ENCODE measurements at regions not wholly inside any gene's neighbourhood (a gene's known extent, or its start where the extent isn't known, plus 50 kb on each side); places are given as distances from the start of the nearest gene placed in this dataset.

DNA sequence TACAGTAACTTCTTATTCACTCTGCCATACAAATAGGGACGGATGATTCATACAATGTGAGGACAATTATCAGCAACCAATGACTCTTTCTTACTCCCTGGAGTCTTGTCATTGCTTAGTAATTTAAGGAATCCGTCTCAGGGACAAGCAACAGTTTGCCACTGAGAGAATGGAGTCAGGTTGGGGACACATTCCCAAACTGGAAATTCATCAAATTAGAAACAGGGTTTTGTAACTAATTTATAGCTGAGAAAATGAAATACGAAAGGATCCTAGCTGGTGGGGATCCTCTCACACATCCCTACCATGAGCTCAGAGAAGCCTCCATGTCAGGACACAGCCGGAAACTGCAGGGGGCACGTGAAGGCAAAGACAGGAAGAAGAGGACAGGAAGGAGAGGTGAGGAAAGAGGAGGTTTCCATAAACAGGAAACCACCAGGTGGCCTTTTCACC, 50.4 kb upstream of the KDR start:
- Mint-ChIP-seq H3K4me3 (ENCODE audit: unreplicated experiment) (no peak overlapping the region), H3K4me1 (ENCODE audit: unreplicated experiment) (peaks cover 19% of the 10 kb centered on the region), H3K27ac (ENCODE audit: unreplicated experiment) (no peak overlapping the region), H3K9me3 (ENCODE audit: unreplicated experiment) (no peaks in the 10 kb centered on the region), H3K27me3 (ENCODE audit: unreplicated experiment) (no peaks in the 10 kb centered on the region), H3K36me3 (ENCODE audit: unreplicated experiment) (no peaks in the 10 kb centered on the region)
- DNase-seq (ENCODE audit: extremely low spot score, unreplicated experiment): no peak
- TF ChIP-seq, protein P1, sequence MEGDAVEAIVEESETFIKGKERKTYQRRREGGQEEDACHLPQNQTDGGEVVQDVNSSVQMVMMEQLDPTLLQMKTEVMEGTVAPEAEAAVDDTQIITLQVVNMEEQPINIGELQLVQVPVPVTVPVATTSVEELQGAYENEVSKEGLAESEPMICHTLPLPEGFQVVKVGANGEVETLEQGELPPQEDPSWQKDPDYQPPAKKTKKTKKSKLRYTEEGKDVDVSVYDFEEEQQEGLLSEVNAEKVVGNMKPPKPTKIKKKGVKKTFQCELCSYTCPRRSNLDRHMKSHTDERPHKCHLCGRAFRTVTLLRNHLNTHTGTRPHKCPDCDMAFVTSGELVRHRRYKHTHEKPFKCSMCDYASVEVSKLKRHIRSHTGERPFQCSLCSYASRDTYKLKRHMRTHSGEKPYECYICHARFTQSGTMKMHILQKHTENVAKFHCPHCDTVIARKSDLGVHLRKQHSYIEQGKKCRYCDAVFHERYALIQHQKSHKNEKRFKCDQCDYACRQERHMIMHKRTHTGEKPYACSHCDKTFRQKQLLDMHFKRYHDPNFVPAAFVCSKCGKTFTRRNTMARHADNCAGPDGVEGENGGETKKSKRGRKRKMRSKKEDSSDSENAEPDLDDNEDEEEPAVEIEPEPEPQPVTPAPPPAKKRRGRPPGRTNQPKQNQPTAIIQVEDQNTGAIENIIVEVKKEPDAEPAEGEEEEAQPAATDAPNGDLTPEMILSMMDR (IDR thresholded peaks at IDR 0.05): no peak

DNA sequence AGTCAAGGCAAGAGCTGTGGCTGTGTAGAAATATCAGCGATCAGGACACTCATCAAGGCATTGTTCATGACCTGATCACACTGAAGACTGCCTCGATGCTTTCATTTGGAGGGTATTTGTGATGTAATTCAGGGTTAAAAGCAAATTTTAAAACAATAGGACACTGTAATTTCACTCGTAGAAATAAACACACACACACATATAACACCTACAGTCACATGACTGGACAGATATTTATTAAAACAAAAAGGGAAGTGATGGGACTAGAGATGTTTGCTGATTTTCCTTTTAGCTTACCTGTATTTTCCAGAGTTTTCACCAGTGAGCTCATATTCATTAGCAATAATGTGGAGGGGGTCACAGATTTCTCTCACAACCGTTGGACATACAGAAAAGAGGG, 51.1 kb upstream of the KDR start:
- H3K9me3 Mint-ChIP-seq (ENCODE audit: unreplicated experiment): no peaks in the 10 kb centered on the region
- DNase-seq (ENCODE audit: extremely low spot score, unreplicated experiment): no peak
- peaks cover 24% of the 10 kb centered on the region for H3K4me1 Mint-ChIP-seq (ENCODE audit: unreplicated experiment)
- TF ChIP-seq, protein P1 (IDR thresholded peaks at IDR 0.05): no peak
- H3K4me3 Mint-ChIP-seq (ENCODE audit: unreplicated experiment): no peak overlapping the region
- no peak overlapping the region for H3K27ac Mint-ChIP-seq (ENCODE audit: unreplicated experiment)
- H3K27me3 Mint-ChIP-seq (ENCODE audit: unreplicated experiment): no peaks in the 10 kb centered on the region
- no peaks in the 10 kb centered on the region for H3K36me3 Mint-ChIP-seq (ENCODE audit: unreplicated experiment)

DNA sequence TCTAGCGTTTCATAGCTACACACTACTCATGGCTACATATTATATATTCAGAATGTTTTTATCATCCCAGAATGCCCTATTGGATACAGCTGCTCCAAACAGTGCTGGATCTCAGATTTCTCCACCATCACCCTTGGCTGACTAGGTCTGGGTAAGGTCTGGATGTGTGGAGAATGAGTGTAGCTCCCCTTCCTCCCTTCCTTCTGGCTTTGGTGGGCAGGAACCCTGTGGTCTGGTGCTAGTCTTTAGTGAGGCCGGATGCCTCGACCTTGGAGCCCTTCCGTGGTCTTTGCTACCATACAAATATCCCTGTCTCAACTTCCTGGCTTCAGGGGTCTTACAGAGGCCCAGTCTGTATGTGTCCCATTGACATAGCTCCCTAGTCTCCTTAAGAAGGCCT, 52.1 kb upstream of the KDR start:
- no peaks in the 10 kb centered on the region for H3K36me3 Mint-ChIP-seq (ENCODE audit: unreplicated experiment)
- H3K4me1 Mint-ChIP-seq (ENCODE audit: unreplicated experiment): peaks cover 26% of the 10 kb centered on the region
- TF ChIP-seq, protein P1 (IDR thresholded peaks at IDR 0.05): no peak
- no peak for DNase-seq (ENCODE audit: extremely low spot score, unreplicated experiment)
- no peak overlapping the region for H3K27ac Mint-ChIP-seq (ENCODE audit: unreplicated experiment)
- no peak overlapping the region for H3K4me3 Mint-ChIP-seq (ENCODE audit: unreplicated experiment)
- no peaks in the 10 kb centered on the region for H3K27me3 Mint-ChIP-seq (ENCODE audit: unreplicated experiment)
- no peaks in the 10 kb centered on the region for H3K9me3 Mint-ChIP-seq (ENCODE audit: unreplicated experiment)

DNA sequence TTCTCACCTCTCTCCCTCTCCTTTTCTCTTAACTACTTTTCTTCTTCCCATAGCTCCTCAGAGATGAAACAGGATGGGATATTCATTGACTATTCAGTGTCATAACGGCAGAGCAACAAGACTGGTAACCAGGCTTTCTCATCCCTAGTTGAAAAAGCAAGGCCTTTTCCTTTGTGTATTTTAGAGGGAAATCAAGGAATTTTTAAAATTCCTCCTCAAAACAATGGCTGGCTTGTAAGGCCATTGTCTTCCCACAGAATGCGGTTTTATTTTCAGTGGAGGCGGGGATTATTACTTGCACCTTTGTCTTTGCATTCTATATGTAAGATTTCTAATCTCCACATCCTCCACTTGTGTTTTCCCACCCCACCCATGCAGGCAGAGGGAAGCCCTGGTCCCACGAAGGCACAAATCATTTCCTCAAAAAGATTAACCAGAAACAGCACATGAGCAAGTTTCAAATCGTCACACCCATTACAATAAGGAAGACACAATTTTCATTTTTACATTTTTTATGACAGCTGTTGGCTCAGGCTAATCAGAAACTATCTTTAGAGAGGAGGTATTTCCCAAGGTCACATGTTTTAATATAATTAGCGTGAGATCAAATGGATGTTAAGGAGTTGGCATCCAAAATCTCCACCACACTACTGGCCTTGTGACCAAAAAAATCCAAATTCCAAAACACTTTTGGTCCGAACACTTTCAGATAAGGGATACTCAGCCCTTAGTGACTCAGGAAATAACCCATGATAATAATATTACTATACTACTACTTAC, 53.0 kb upstream of the KDR start:
- H3K4me1 Mint-ChIP-seq (ENCODE audit: unreplicated experiment): peaks cover 19% of the 10 kb centered on the region

More for the DNA sequence above, 53.0 kb upstream of the KDR start:
- Mint-ChIP-seq H3K27me3 (ENCODE audit: unreplicated experiment) (no peaks in the 10 kb centered on the region), H3K27ac (ENCODE audit: unreplicated experiment) (no peak overlapping the region), H3K36me3 (ENCODE audit: unreplicated experiment) (no peaks in the 10 kb centered on the region), H3K9me3 (ENCODE audit: unreplicated experiment) (no peaks in the 10 kb centered on the region), H3K4me3 (ENCODE audit: unreplicated experiment) (no peak overlapping the region)
- TF ChIP-seq, protein P1 (IDR thresholded peaks at IDR 0.05): no peak
- DNase-seq (ENCODE audit: extremely low spot score, unreplicated experiment): no peak
